ENCODE measurements at regions not wholly inside any gene's neighbourhood (a gene's known extent, or its start where the extent isn't known, plus 50 kb on each side); places are given as distances from the start of the nearest gene placed in this dataset.

- TF ChIP-seq BCL11A (tag by site-specific recombination; IDR thresholded peaks at IDR 0.05; ENCODE audit: low read depth) (0 out of 2 replicates have a peak, but pooled peaks have one; percentile 29), ZNF202 (tag by site-specific recombination; IDR thresholded peaks at IDR 0.05; ENCODE audit: borderline replicate concordance) (no peak), AEBP2 (tag by site-specific recombination; IDR thresholded peaks at IDR 0.05; ENCODE audit: borderline replicate concordance) (no peak), ZNF223 (tag by site-specific recombination; IDR thresholded peaks at IDR 0.05) (no peak), ZNF501 (tag by site-specific recombination; IDR thresholded peaks at IDR 0.05) (no peak), YY2 (tag by site-specific recombination; IDR thresholded peaks at IDR 0.05) (no peak), KLF10 (tag by site-specific recombination; IDR thresholded peaks at IDR 0.05) (no peak), ZNF544 (tag by site-specific recombination; IDR thresholded peaks at IDR 0.05) (no peak), ZNF24 (tag by site-specific recombination; IDR thresholded peaks at IDR 0.05) (no peak), ZNF549 (tag by site-specific recombination; IDR thresholded peaks at IDR 0.05) (no peak), ZNF335 (tag by site-specific recombination; conservative IDR thresholded peaks at IDR 0.05) (no peak), ZIC2 (tag by site-specific recombination; IDR thresholded peaks at IDR 0.05) (peak; percentile 96), ZBTB44 (tag by site-specific recombination; IDR thresholded peaks at IDR 0.05) (no peak), REPIN1 (tag by site-specific recombination; IDR thresholded peaks at IDR 0.05; ENCODE audit: low read depth) (no peak), ZNF670 (tag by site-specific recombination; IDR thresholded peaks at IDR 0.05; ENCODE audit: low read depth) (no peak), ZNF654 (tag by site-specific recombination; IDR thresholded peaks at IDR 0.05; ENCODE audit: low read depth) (no peak), SP7 (tag by site-specific recombination; IDR thresholded peaks at IDR 0.05) (peak; percentile 89), ZNF114 (tag by site-specific recombination; IDR thresholded peaks at IDR 0.05) (no peak), ZBTB20 (tag by site-specific recombination; IDR thresholded peaks at IDR 0.05) (no peak), ZNF48 (tag by site-specific recombination; IDR thresholded peaks at IDR 0.05) (no peak), ZNF239 (tag by site-specific recombination; IDR thresholded peaks at IDR 0.05) (no peak), ZNF707 (tag by site-specific recombination; IDR thresholded peaks at IDR 0.05) (no peak)
- TF ChIP-seq, protein P1, sequence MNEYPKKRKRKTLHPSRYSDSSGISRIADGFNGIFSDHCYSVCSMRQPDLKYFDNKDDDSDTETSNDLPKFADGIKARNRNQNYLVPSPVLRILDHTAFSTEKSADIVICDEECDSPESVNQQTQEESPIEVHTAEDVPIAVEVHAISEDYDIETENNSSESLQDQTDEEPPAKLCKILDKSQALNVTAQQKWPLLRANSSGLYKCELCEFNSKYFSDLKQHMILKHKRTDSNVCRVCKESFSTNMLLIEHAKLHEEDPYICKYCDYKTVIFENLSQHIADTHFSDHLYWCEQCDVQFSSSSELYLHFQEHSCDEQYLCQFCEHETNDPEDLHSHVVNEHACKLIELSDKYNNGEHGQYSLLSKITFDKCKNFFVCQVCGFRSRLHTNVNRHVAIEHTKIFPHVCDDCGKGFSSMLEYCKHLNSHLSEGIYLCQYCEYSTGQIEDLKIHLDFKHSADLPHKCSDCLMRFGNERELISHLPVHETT (tag by site-specific recombination; IDR thresholded peaks at IDR 0.05) = 0 out of 2 replicates have a peak, but pooled peaks have one; percentile 45
- TF ChIP-seq, protein P2, sequence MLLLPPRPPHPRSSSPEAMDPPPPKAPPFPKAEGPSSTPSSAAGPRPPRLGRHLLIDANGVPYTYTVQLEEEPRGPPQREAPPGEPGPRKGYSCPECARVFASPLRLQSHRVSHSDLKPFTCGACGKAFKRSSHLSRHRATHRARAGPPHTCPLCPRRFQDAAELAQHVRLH (tag by site-specific recombination; IDR thresholded peaks at IDR 0.05) = no peak
- TF ChIP-seq, protein P3, sequence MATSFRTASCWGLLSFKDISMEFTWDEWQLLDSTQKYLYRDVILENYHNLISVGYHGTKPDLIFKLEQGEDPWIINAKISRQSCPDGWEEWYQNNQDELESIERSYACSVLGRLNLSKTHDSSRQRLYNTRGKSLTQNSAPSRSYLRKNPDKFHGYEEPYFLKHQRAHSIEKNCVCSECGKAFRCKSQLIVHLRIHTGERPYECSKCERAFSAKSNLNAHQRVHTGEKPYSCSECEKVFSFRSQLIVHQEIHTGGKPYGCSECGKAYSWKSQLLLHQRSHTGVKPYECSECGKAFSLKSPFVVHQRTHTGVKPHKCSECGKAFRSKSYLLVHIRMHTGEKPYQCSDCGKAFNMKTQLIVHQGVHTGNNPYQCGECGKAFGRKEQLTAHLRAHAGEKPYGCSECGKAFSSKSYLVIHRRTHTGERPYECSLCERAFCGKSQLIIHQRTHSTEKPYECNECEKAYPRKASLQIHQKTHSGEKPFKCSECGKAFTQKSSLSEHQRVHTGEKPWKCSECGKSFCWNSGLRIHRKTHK (tag by site-specific recombination; IDR thresholded peaks at IDR 0.05) = no peak
Measured at GRCh38 chr19:30253581-30253996, 118.6 kb upstream of the ZNF536 start (continued).
